ENCODE measurements at regions not wholly inside any gene's neighbourhood (a gene's known extent, or its start where the extent isn't known, plus 50 kb on each side); places are given as distances from the start of the nearest gene placed in this dataset.

DNA sequence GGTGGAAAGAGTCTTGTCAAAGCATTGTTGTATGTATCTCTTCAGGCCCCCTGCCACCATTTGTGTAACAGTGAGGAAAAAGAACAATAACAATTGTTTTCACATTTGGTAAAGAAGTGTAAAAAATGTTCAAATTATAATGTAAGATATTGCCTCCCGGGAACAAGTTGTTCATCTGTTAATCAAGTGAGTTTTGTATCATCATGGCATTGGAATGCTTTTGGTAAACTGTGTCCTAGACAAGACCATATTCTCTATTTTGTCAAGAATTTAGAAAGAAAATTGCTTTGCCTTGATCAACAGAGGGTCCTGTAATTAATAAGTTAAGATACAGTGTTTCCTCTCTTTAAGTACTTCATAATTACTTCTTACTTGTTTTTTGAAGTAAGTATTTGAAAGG lies 692.0 kb upstream of the NR5A2 start:
- TF ChIP-seq, protein P1, sequence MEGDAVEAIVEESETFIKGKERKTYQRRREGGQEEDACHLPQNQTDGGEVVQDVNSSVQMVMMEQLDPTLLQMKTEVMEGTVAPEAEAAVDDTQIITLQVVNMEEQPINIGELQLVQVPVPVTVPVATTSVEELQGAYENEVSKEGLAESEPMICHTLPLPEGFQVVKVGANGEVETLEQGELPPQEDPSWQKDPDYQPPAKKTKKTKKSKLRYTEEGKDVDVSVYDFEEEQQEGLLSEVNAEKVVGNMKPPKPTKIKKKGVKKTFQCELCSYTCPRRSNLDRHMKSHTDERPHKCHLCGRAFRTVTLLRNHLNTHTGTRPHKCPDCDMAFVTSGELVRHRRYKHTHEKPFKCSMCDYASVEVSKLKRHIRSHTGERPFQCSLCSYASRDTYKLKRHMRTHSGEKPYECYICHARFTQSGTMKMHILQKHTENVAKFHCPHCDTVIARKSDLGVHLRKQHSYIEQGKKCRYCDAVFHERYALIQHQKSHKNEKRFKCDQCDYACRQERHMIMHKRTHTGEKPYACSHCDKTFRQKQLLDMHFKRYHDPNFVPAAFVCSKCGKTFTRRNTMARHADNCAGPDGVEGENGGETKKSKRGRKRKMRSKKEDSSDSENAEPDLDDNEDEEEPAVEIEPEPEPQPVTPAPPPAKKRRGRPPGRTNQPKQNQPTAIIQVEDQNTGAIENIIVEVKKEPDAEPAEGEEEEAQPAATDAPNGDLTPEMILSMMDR (IDR thresholded peaks at IDR 0.05) = no peak
- no peak for TF ChIP-seq POLR2A (IDR thresholded peaks at IDR 0.05; ENCODE audit: low read depth)
- TF ChIP-seq POLR2AphosphoS5 (IDR thresholded peaks at IDR 0.05) = no peak
